ENCODE measurements at regions not wholly inside any gene's neighbourhood (a gene's known extent, or its start where the extent isn't known, plus 50 kb on each side); places are given as distances from the start of the nearest gene placed in this dataset.

- TF ChIP-seq POLR2AphosphoS5 (IDR thresholded peaks at IDR 0.05; ENCODE audit: low read depth, low read length) (no peak), CTCF (IDR thresholded peaks at IDR 0.05) (peak; percentile 44), REST (IDR thresholded peaks at IDR 0.05; ENCODE audit: insufficient read depth in 1 of 2, low read depth in 2 of 2, low read length in 1 of 2) (no peak), TCF7L2 (IDR thresholded peaks at IDR 0.05; ENCODE audit: low read depth, low read length) (no peak), SIN3A (IDR thresholded peaks at IDR 0.05; ENCODE audit: borderline replicate concordance, insufficient read depth, low read depth, low read length) (no peak)
- no peaks in the 10 kb centered on the region for H3K27me3 ChIP-seq (ENCODE audit: control insufficient read depth, insufficient read depth, low read length)
- no peaks in the 10 kb centered on the region for H3K36me3 ChIP-seq (ENCODE audit: control insufficient read depth, insufficient read depth, low read length)
- no peak for ATAC-seq
- H3K27ac ChIP-seq (ENCODE audit: low read length) = no peak overlapping the region
- intact Hi-C loops (cut with micrococcal nuclease; ENCODE audit: unreplicated experiment) = no loop called here
- DNase-seq (ENCODE audit: low read depth, low spot score) = no peak
- H3K4me1 ChIP-seq (ENCODE audit: control insufficient read depth, insufficient read depth, low read length) = no peaks in the 10 kb centered on the region
- no peak overlapping the region for H3K4me3 ChIP-seq (ENCODE audit: low read depth in 2 of 2, low read length in 2 of 2)
- ChIA-PET CTCF (no interaction called here), POLR2A (no interaction called here)
- no TSS peak for BruUV-seq (replicated peaks)
- in situ Hi-C loops (cut with HindIII; ENCODE audit: low pct_unique_long_range_greater_than_20kb, low sequenced_read_pairs) = no loop called here
- peaks cover 5% of the 10 kb centered on the region; the same call in 1 of the 2 replicates for H3K9me3 ChIP-seq (ENCODE audit: control insufficient read depth, insufficient read depth, low read depth, low read length)
Observed at GRCh38 chr20:57080796-57081195, 185.6 kb downstream of the BMP7 start.

- no TSS peak for BruUV-seq (replicated peaks)
- DNase-seq (ENCODE audit: low read depth, low spot score) = no peak
- intact Hi-C loops (cut with micrococcal nuclease; ENCODE audit: unreplicated experiment) (no loop called here), in situ Hi-C loops (cut with HindIII; ENCODE audit: low pct_unique_long_range_greater_than_20kb, low sequenced_read_pairs) (no loop called here)
- ChIA-PET CTCF (no interaction called here), POLR2A (no interaction called here)
- Histone ChIP-seq H3K9me3 (ENCODE audit: control insufficient read depth, insufficient read depth, low read depth, low read length) (peaks cover 5% of the 10 kb centered on the region; the same call in 1 of the 2 replicates), H3K27ac (ENCODE audit: low read length) (no peak overlapping the region), H3K36me3 (ENCODE audit: control insufficient read depth, insufficient read depth, low read length) (no peaks in the 10 kb centered on the region), H3K4me3 (ENCODE audit: low read depth in 2 of 2, low read length in 2 of 2) (no peak overlapping the region), H3K4me1 (ENCODE audit: control insufficient read depth, insufficient read depth, low read length) (no peaks in the 10 kb centered on the region), H3K27me3 (ENCODE audit: control insufficient read depth, insufficient read depth, low read length) (no peaks in the 10 kb centered on the region)
- ATAC-seq = no peak
- TF ChIP-seq SIN3A (IDR thresholded peaks at IDR 0.05; ENCODE audit: borderline replicate concordance, insufficient read depth, low read depth, low read length) = no peak
Observed at GRCh38 chr20:57082357-57082945, 184.0 kb downstream of the BMP7 start.

GRCh38 chr20:57083072-57083471 is 183.4 kb downstream of the BMP7 start:
- Histone ChIP-seq H3K4me3 (ENCODE audit: low read depth in 2 of 2, low read length in 2 of 2) (no peak overlapping the region), H3K9me3 (ENCODE audit: control insufficient read depth, insufficient read depth, low read depth, low read length) (peaks cover 2% of the 10 kb centered on the region; the same call in 1 of the 2 replicates), H3K27me3 (ENCODE audit: control insufficient read depth, insufficient read depth, low read length) (no peaks in the 10 kb centered on the region), H3K36me3 (ENCODE audit: control insufficient read depth, insufficient read depth, low read length) (no peaks in the 10 kb centered on the region), H3K27ac (ENCODE audit: low read length) (no peak overlapping the region), H3K4me1 (ENCODE audit: control insufficient read depth, insufficient read depth, low read length) (no peaks in the 10 kb centered on the region)
- CTCF ChIA-PET = no interaction called here
- DNase-seq (ENCODE audit: low read depth, low spot score) (no peak), ATAC-seq (no peak)
- intact Hi-C loops (cut with micrococcal nuclease; ENCODE audit: unreplicated experiment) (no loop called here), in situ Hi-C loops (cut with HindIII; ENCODE audit: low pct_unique_long_range_greater_than_20kb, low sequenced_read_pairs) (no loop called here)
- POLR2A ChIA-PET = no interaction called here
- no TSS peak for BruUV-seq (replicated peaks)
- no peak for TF ChIP-seq TCF7L2 (IDR thresholded peaks at IDR 0.05; ENCODE audit: low read depth, low read length)
- TF ChIP-seq POLR2AphosphoS5 (IDR thresholded peaks at IDR 0.05; ENCODE audit: low read depth, low read length) = no peak
- TF ChIP-seq CTCF (IDR thresholded peaks at IDR 0.05) = no peak
- no peak for TF ChIP-seq SIN3A (IDR thresholded peaks at IDR 0.05; ENCODE audit: borderline replicate concordance, insufficient read depth, low read depth, low read length)
- no peak for TF ChIP-seq REST (IDR thresholded peaks at IDR 0.05; ENCODE audit: insufficient read depth in 1 of 2, low read depth in 2 of 2, low read length in 1 of 2)
